NT2/D1 (cell line): ENCODE measurements at regions not wholly inside any gene's neighbourhood (a gene's known extent, or its start where the extent isn't known, plus 50 kb on each side); places are given as distances from the start of the nearest gene placed in this dataset.

Experiments
- DNase-seq: peaks from one replicate; pipeline ENCODE4 v3.0.0-alpha.2; 2011; ENCODE audit warnings: low read depth, low spot score
- H3K27me3 ChIP-seq: 2 replicates; pipeline ENCODE4 v1.6.0; 2011; ENCODE audit warnings: mild to moderate bottlenecking; ENCODE audit not compliant: insufficient read length, insufficient read depth
- H3K36me3 ChIP-seq: 2 replicates; pipeline ENCODE4 v1.6.1; 2011; ENCODE audit warnings: mild to moderate bottlenecking, low read length, mixed read lengths; ENCODE audit not compliant: insufficient read depth, insufficient read length
- H3K4me1 ChIP-seq: 2 replicates; pipeline ENCODE4 v1.5.1; 2011; ENCODE audit not compliant: insufficient read depth, insufficient read length
- H3K4me3 ChIP-seq: 2 replicates; pipeline ENCODE4 v1.5.1; 2011; ENCODE audit warnings: low read depth; ENCODE audit not compliant: insufficient read length
- H3K9ac ChIP-seq: 2 replicates; pipeline ENCODE4 v1.6.0; 2011; ENCODE audit warnings: low read depth; ENCODE audit not compliant: insufficient read length
- H3K9me3 ChIP-seq: 2 replicates; pipeline ENCODE4 v1.5.1; 2011; ENCODE audit warnings: mild to moderate bottlenecking, low read length; ENCODE audit not compliant: insufficient read depth
- SUZ12 ChIP-seq: IDR thresholded peaks from 2 replicates; pipeline ENCODE4 v1.6.1; 2011; ENCODE audit not compliant: insufficient read length, insufficient read depth; ENCODE audit errors: extremely low read depth
- YY1 ChIP-seq: IDR thresholded peaks from 2 replicates; pipeline ENCODE4 v1.6.1; 2011; ENCODE audit not compliant: insufficient read length, insufficient read depth
- ZNF274 ChIP-seq: IDR thresholded peaks from 2 replicates; pipeline ENCODE4 v1.6.1; 2011; ENCODE audit warnings: mild to moderate bottlenecking, low read depth, low read length

DNA sequence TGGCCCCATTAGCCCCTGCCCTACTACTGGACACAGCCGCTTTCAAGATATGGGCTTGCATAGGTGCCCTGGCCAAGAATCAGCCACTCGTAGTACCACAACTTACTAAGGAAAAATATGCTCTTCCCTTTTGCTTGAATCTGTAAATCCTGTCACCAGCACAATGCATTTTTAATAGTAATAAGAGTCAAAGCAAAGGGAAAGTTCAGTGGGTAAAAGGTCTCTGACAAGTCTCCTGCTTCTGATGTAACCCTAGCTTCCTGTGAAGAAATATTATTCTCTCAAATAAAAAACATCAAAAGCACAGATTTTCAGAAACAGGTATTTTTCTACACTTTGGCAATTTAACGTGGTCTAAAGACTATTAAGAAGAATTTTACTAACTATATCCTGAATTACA lies 373.8 kb downstream of the GJA1 start:
- Histone ChIP-seq H3K27me3 (no peaks in the 10 kb centered on the region), H3K36me3 (no peaks in the 10 kb centered on the region), H3K4me1 (no peaks in the 10 kb centered on the region), H3K9me3 (0 out of 2 replicates have a peak, but pooled peaks cover 7% of the 10 kb centered on the region), H3K9ac (no peak overlapping the region), H3K4me3 (no peak overlapping the region)
- no peak for TF ChIP-seq ZNF274
- no peak for DNase-seq

GRCh38 chr6:121810158-121811032 lies 374.9 kb downstream of the GJA1 start:
- no peak for TF ChIP-seq ZNF274
- no peak for TF ChIP-seq SUZ12
- TF ChIP-seq YY1 = no peak
- H3K4me3 ChIP-seq = no peak overlapping the region
- no peak for DNase-seq
- no peaks in the 10 kb centered on the region for H3K4me1 ChIP-seq
- 0 out of 2 replicates have a peak, but pooled peaks cover 7% of the 10 kb centered on the region for H3K9me3 ChIP-seq
- H3K27me3 ChIP-seq = no peaks in the 10 kb centered on the region
- H3K9ac ChIP-seq = no peak overlapping the region
- no peaks in the 10 kb centered on the region for H3K36me3 ChIP-seq

- Histone ChIP-seq H3K4me3 (no peak overlapping the region), H3K9me3 (0 out of 2 replicates have a peak, but pooled peaks cover 7% of the 10 kb centered on the region), H3K9ac (no peak overlapping the region), H3K27me3 (no peaks in the 10 kb centered on the region), H3K36me3 (no peaks in the 10 kb centered on the region), H3K4me1 (no peaks in the 10 kb centered on the region)
- TF ChIP-seq SUZ12 = no peak
- DNase-seq = no peak
These were observed 375.7 kb downstream of the GJA1 start for GRCh38 chr6:121811106-121811505.

DNA sequence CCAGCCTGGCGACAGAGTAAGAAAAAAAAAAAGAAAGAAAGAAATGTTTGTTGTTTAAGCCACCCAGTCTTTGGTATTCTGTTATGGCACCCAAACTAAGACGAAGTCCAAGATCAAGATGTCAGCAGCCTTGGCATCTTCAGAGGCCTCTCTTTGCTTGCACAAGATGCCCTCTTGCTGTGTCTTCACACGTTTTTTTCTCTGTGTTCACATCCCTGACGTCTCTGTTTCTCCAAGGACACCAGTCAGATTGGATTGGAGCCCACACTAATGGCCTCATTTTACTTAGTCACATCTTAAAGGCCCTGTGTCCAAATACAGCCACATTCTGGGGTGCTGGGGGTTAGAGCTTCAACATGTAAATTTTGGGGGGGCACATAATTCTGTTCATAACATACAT lies 380.9 kb downstream of the GJA1 start:
- H3K36me3 ChIP-seq = no peaks in the 10 kb centered on the region
- H3K4me1 ChIP-seq = no peaks in the 10 kb centered on the region
- H3K27me3 ChIP-seq = no peaks in the 10 kb centered on the region
- no peak for TF ChIP-seq YY1
- TF ChIP-seq SUZ12 = no peak
- no peak for TF ChIP-seq ZNF274
- H3K4me3 ChIP-seq = no peak overlapping the region
- no peak overlapping the region for H3K9ac ChIP-seq
- no peak for DNase-seq
- H3K9me3 ChIP-seq = peaks cover 21% of the 10 kb centered on the region

DNA sequence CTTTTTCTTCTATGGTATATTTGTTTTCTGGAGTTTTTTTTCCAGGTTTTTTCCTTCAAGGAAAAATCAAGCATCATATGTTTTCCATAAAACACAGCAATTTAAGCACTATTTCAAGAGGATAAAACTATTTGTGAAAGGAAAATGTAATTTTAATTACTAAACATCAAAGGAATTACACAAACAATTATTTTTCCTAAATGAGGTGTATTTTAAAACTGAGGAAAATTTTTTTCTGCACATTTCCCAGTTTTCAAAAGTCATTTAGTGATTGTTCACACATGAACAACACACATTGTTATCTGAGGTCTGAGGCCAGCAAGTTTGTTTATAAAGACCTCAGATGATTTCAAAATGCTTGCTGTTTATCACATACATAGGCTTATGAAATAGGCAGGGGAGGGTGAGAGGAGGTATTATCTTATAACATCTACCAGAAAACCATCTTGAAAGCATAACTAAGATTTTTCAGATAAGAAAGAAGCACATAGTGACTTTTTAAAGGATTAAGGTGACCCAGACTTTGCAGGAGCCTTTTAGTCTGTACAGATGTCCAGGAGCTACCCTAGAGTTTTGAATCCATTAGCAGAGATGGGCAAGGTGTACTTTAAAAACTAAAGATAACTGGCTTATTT lies 381.6 kb downstream of the GJA1 start:
- TF ChIP-seq YY1 (no peak), SUZ12 (no peak)
- no peaks in the 10 kb centered on the region for H3K36me3 ChIP-seq
- no peak overlapping the region for H3K4me3 ChIP-seq
- H3K9me3 ChIP-seq = peaks cover 21% of the 10 kb centered on the region
- no peak for DNase-seq
- no peaks in the 10 kb centered on the region for H3K27me3 ChIP-seq
- H3K4me1 ChIP-seq = no peaks in the 10 kb centered on the region
- H3K9ac ChIP-seq = no peak overlapping the region

- no peak overlapping the region for H3K4me3 ChIP-seq
- no peak overlapping the region for H3K9ac ChIP-seq
- no peaks in the 10 kb centered on the region for H3K27me3 ChIP-seq
- H3K4me1 ChIP-seq = no peaks in the 10 kb centered on the region
- no peaks in the 10 kb centered on the region for H3K36me3 ChIP-seq
- no peak for TF ChIP-seq ZNF274
- no peak for TF ChIP-seq YY1
- no peak for TF ChIP-seq SUZ12
- peaks cover 21% of the 10 kb centered on the region for H3K9me3 ChIP-seq
- peak; percentile 32 for DNase-seq
These were observed 388.0 kb downstream of the GJA1 start for GRCh38 chr6:121823437-121823851.

DNA sequence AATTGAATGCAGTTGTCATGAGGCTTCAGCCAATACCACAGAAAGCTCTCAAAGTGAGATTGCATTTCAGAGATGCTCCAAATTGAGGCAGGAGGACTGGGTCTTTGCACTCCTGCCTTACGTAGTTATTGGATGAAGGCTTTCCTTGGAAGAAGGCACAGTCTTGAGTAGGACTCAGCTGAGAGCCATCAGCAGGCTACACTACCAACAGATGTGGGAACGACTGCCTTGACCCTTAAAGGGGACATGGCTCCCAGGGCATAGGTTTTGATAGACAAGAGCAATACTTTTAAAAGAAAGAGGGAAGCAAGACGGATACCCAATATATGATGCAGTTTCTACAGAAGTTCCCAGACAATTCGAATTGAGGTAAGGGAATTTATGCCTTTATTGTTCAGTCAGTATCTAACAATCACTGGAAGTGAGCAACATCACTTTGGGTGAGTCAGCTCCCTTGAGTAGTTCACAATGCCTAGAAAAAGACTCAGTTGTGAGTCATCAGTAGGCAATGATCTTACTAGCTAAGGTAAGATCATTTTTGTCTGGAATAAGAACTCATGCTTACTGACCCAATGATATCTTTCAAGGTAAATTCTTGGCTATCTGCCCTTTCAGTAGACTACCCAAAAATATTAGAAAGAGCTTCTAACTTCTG lies 390.8 kb downstream of the GJA1 start:
- no peaks in the 10 kb centered on the region; the same call in none of the 2 replicates for H3K9me3 ChIP-seq
- H3K9ac ChIP-seq = no peak overlapping the region
- TF ChIP-seq ZNF274 (no peak), SUZ12 (no peak), YY1 (no peak)
- DNase-seq = no peak
- no peak overlapping the region for H3K4me3 ChIP-seq
- H3K36me3 ChIP-seq = no peaks in the 10 kb centered on the region
- H3K4me1 ChIP-seq = no peaks in the 10 kb centered on the region
- no peaks in the 10 kb centered on the region for H3K27me3 ChIP-seq
